ENCODE measurements at regions not wholly inside any gene's neighbourhood (a gene's known extent, or its start where the extent isn't known, plus 50 kb on each side); places are given as distances from the start of the nearest gene placed in this dataset.

DNA sequence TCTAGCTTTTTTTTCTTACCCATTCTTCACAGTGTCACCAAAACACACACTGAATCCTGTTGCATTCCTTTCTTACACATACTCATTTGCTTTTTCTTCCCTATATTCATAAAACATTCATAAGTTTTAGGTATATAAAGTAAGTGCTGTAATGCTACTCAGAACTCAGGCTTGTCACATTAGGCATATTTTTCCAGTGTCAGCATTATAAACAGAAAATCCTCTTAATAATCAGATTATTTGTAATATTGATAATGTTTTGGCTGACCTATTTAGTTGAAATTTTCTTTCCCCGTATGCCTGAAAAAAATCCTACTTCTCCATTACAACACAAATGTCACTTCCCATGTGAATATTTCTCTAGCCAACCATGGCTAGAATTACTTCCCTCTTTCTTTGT is 743.0 kb upstream of the NUDT12 start:
- TF ChIP-seq, protein P1, sequence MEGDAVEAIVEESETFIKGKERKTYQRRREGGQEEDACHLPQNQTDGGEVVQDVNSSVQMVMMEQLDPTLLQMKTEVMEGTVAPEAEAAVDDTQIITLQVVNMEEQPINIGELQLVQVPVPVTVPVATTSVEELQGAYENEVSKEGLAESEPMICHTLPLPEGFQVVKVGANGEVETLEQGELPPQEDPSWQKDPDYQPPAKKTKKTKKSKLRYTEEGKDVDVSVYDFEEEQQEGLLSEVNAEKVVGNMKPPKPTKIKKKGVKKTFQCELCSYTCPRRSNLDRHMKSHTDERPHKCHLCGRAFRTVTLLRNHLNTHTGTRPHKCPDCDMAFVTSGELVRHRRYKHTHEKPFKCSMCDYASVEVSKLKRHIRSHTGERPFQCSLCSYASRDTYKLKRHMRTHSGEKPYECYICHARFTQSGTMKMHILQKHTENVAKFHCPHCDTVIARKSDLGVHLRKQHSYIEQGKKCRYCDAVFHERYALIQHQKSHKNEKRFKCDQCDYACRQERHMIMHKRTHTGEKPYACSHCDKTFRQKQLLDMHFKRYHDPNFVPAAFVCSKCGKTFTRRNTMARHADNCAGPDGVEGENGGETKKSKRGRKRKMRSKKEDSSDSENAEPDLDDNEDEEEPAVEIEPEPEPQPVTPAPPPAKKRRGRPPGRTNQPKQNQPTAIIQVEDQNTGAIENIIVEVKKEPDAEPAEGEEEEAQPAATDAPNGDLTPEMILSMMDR (IDR thresholded peaks at IDR 0.05; ENCODE audit: low read depth, low read length, missing control alignments): no peak
- H3K4me3 ChIP-seq (ENCODE audit: low read depth, low read length): no peak overlapping the region
- no peak for DNase-seq (ENCODE audit: low read depth)

DNA sequence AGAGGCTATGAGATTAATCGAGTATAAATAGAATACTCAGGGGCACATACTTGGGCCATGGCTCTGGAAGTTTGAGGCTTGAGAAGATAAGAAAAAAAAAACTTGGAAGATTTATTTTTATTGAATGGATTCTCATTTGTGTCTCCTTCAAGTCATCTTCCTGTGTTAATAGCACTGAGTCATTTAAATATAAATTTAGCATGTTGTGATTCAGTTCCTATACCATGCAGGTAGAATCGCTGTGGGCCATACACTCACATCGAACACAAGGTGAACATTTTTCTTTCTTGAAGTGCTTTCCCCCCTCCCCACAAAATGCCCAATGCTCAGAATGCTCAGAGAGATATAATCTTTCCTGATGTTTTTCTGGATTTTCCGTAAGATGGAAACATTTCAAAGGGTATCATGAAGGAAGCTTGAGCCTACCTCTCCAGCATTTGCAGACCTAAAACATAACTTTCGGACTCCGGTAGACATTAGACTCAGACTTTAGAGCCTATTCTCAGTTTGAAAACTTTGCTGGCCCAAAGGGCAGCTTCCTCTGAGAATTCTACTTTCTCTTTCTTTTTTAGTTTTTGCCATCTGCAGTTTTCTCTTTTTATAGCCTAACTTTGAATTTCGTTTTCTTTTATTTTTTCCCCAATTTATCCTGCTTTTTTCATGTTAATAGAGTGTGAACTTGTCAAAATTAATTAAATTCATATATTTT is 737.6 kb upstream of the NUDT12 start:
- TF ChIP-seq, protein P1 (IDR thresholded peaks at IDR 0.05; ENCODE audit: low read depth, low read length, missing control alignments): no peak
- H3K4me3 ChIP-seq (ENCODE audit: low read depth, low read length): no peak overlapping the region
- DNase-seq (ENCODE audit: low read depth): no peak

GRCh38 chr5:104298518-104298917 is 735.9 kb upstream of the NUDT12 start:
- TF ChIP-seq, protein P1 (IDR thresholded peaks at IDR 0.05; ENCODE audit: low read depth, low read length, missing control alignments): no peak
- DNase-seq (ENCODE audit: low read depth): no peak
- H3K4me3 ChIP-seq (ENCODE audit: low read depth, low read length): no peak overlapping the region

- H3K4me3 ChIP-seq (ENCODE audit: low read depth, low read length): no peak overlapping the region
- TF ChIP-seq, protein P1 (IDR thresholded peaks at IDR 0.05; ENCODE audit: low read depth, low read length, missing control alignments): no peak
- DNase-seq (ENCODE audit: low read depth): no peak
These were observed 734.5 kb upstream of the NUDT12 start for GRCh38 chr5:104297076-104297475.

- TF ChIP-seq, protein P1 (IDR thresholded peaks at IDR 0.05; ENCODE audit: low read depth, low read length, missing control alignments): no peak
- DNase-seq (ENCODE audit: low read depth): no peak
- H3K4me3 ChIP-seq (ENCODE audit: low read depth, low read length): no peak overlapping the region
These were observed 733.4 kb upstream of the NUDT12 start for GRCh38 chr5:104295991-104296390.

DNA sequence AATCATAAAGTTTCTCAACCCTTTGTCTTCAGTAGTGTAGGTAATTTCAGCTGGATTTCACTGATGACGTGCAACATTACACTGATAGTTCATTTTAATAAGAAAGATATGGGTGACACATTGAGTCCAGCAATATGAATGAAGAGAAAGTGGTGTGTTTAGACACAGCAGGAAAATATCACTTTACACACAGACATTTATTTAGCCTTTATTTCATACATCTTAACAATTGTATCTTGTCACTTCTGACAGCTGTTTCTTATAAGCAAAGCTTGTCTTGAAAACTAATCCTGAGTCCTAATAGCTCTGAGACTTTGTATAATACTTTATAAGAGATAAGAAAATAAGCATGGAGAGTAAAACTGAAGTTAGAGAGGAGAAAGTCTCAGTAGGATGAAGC is 720.5 kb upstream of the NUDT12 start:
- TF ChIP-seq, protein P1 (IDR thresholded peaks at IDR 0.05; ENCODE audit: low read depth, low read length, missing control alignments): no peak
- no peak for DNase-seq (ENCODE audit: low read depth)

DNA sequence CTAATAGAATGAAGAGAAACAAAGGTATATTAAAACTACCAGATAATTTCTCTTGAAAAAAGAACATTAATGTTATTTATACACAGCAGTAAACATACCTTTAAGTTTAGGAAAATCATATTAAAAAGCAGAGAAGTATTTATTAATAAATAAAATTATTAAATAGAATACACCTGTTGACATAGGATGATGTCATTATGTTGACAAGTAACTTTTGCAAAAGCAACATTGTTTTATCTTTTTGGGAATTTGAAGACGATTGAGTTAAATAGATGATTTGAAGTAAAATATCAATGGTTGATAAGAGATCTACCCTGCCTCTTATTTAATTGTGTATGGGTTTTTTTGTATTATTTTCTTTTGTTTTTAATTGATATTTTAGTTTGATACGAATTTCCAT is 711.1 kb upstream of the NUDT12 start:
- no peak for DNase-seq (ENCODE audit: low read depth)
- H3K4me3 ChIP-seq (ENCODE audit: low read depth, low read length): no peak overlapping the region
- TF ChIP-seq, protein P1 (IDR thresholded peaks at IDR 0.05; ENCODE audit: low read depth, low read length, missing control alignments): no peak

More for the DNA sequence above, 720.5 kb upstream of the NUDT12 start:
- no peak overlapping the region for H3K4me3 ChIP-seq (ENCODE audit: low read depth, low read length)

All from GM12864 (cell line).